Left ventricle myocardium inferior (tissue), 1 donor: ENCODE measurements at regions not wholly inside any gene's neighbourhood (a gene's known extent, or its start where the extent isn't known, plus 50 kb on each side); places are given as distances from the start of the nearest gene placed in this dataset.

Experiments
- DNase-seq: peaks from one replicate; pipeline ENCODE4 v3.0.0-alpha.2; 2020
- H3K27ac ChIP-seq: fragments of 200-600 bp; replicated peaks from 2 replicates; pipeline ENCODE4 v1.8.0; 2021
- H3K27me3 ChIP-seq: fragments of 200-600 bp; 2 replicates; pipeline ENCODE4 v1.8.0; 2021; ENCODE audit warnings: low read depth
- H3K36me3 ChIP-seq: fragments of 200-600 bp; 2 replicates; pipeline ENCODE4 v1.8.0; 2021
- H3K4me1 ChIP-seq: fragments of 200-600 bp; 2 replicates; pipeline ENCODE4 v1.8.0; 2021
- H3K4me3 ChIP-seq: fragments of 200-600 bp; 2 replicates; pipeline ENCODE4 v1.8.0; 2021; ENCODE audit warnings: mild to moderate bottlenecking, moderate library complexity
- H3K9me3 ChIP-seq: fragments of 200-600 bp; replicated peaks from 2 replicates; pipeline ENCODE4 v1.8.0; 2021
- intact Hi-C: fragments of 100-400 bp; cut with micrococcal nuclease; formaldehyde crosslinking; loops from one replicate; pipeline ENCODE4 v1.11.0; 2022
- TF ChIP-seq, protein P1 (sequence below): fragments of 200-600 bp; IDR thresholded peaks from 2 replicates; pipeline ENCODE4 v1.8.0; 2021; ENCODE audit warnings: antibody characterized with exemption, mild to moderate bottlenecking, borderline replicate concordance
- donor health status: DM: no; HTN: yes; CAD: no; lungs with severe emphysema.

DNA sequence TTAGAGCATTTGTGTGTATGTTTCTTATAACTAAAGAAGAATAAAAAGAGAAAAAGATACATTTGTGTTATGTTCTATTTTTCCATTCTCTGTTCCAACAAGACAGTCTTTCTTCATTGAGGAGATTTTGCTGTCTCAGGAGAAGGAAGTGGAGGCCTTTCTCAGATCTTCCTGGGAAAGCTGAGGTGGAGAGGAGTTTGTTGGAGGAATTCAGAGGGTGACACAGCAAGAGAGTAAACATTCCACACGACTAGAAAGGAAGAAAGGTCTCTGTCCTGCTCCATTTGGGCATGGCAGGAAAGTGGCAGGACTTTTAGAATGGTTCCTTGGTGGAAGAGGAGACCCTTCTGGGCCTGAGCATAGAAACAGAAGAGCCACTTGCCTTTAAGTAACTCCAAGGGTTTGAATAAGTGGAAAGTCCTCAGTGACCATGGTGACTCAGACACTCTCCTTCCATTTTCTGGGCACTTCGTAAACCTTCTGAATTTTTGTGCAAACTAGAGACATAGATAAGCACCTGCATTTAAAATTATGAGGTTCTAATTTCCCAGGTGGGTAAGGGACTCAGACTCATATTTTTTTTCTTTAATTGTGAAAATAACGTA, 52.3 kb upstream of the COL5A2 start:
- no peaks in the 10 kb centered on the region for H3K27me3 ChIP-seq
- no peak for DNase-seq
- H3K4me1 ChIP-seq: no peaks in the 10 kb centered on the region

DNA sequence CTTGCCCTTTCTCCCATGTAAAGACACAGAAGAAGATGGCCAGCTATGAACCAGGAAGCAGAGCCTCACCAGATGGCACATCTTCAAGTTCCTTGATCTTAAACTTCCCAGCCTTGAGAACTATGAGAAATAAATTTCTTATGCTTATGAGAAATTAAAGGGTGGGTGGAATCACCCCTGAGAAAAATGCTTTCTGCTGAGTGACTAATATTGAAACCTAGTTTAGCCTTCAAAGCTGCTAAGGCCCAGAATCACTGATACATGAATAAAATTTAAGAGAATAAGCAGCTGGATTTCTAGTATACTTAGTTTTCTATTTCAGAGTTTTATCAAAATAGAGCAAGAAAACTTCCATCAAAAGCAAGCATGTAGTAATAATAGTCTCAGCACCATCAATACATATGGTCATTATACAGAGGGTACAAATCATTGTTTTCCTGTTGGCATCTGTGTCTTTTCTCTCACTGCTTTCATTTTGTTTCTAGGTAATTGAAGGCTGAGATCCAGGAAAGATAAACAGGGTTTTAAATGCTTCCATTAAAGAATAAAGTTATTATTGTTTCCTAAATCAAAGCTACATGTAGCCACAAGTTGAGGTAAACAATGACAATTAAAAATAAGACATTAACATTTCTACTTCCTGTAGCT, 53.3 kb upstream of the COL5A2 start:
- Histone ChIP-seq H3K9me3 (no peaks in the 10 kb centered on the region), H3K36me3 (no peaks in the 10 kb centered on the region), H3K4me3 (no peak overlapping the region), H3K27ac (no peak overlapping the region), H3K27me3 (no peaks in the 10 kb centered on the region), H3K4me1 (no peaks in the 10 kb centered on the region)
- TF ChIP-seq, protein P1, sequence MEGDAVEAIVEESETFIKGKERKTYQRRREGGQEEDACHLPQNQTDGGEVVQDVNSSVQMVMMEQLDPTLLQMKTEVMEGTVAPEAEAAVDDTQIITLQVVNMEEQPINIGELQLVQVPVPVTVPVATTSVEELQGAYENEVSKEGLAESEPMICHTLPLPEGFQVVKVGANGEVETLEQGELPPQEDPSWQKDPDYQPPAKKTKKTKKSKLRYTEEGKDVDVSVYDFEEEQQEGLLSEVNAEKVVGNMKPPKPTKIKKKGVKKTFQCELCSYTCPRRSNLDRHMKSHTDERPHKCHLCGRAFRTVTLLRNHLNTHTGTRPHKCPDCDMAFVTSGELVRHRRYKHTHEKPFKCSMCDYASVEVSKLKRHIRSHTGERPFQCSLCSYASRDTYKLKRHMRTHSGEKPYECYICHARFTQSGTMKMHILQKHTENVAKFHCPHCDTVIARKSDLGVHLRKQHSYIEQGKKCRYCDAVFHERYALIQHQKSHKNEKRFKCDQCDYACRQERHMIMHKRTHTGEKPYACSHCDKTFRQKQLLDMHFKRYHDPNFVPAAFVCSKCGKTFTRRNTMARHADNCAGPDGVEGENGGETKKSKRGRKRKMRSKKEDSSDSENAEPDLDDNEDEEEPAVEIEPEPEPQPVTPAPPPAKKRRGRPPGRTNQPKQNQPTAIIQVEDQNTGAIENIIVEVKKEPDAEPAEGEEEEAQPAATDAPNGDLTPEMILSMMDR: no peak
- intact Hi-C loops: no loop called here
- no peak for DNase-seq

More for the DNA sequence above, 52.3 kb upstream of the COL5A2 start:
- H3K27ac ChIP-seq: no peak overlapping the region
- H3K36me3 ChIP-seq: no peaks in the 10 kb centered on the region
- TF ChIP-seq, protein P1: no peak
- intact Hi-C loops: no loop called here
- no peak overlapping the region for H3K4me3 ChIP-seq
- peaks cover 1% of the 10 kb centered on the region for H3K9me3 ChIP-seq

DNA sequence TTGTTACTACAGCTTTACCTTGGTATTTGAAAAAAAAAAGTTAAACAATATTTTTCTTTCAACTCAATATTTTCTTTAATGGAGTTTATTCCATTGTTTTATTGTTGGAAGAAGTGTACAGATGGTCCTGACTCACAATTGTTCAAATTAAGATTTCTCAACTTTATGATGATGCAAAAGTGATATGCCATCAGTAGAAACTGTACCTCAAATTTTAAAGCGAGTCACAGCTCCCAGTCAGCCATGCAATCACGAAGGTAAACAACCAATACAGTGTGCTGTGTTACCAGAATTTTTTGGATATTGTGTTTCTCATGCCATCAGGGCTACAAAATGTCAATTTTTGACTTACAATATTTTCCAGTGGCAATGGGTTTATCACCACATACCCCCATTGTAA, 54.0 kb upstream of the COL5A2 start:
- TF ChIP-seq, protein P1: no peak
- Histone ChIP-seq H3K9me3 (no peaks in the 10 kb centered on the region), H3K27me3 (no peaks in the 10 kb centered on the region), H3K4me3 (no peak overlapping the region), H3K36me3 (no peaks in the 10 kb centered on the region), H3K27ac (no peak overlapping the region), H3K4me1 (no peaks in the 10 kb centered on the region)
- intact Hi-C loops: no loop called here
- DNase-seq: no peak

DNA sequence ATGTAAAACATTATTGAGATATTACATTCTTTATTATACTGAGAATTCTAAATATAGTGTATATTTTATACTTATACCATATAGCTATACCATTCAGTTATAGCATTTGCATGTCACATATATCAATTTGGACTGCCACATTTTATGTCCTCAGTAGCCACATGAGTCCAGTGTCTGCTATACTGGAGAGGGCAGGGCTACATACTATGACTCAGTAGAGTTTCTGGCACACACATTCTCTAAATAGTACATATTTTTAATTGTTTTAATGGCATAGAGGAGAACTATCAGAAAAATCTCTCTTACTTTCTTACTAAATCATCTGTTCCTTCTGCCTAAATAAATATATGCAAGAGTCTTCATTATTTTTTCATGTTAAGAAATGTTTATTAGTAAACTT, 55.4 kb upstream of the COL5A2 start:
- no peaks in the 10 kb centered on the region for H3K9me3 ChIP-seq
- TF ChIP-seq, protein P1: no peak
- intact Hi-C loops: no loop called here
- H3K27me3 ChIP-seq: no peaks in the 10 kb centered on the region
- no peak overlapping the region for H3K27ac ChIP-seq
- H3K4me3 ChIP-seq: no peak overlapping the region
- no peak for DNase-seq
- H3K36me3 ChIP-seq: no peaks in the 10 kb centered on the region
- no peaks in the 10 kb centered on the region for H3K4me1 ChIP-seq

DNA sequence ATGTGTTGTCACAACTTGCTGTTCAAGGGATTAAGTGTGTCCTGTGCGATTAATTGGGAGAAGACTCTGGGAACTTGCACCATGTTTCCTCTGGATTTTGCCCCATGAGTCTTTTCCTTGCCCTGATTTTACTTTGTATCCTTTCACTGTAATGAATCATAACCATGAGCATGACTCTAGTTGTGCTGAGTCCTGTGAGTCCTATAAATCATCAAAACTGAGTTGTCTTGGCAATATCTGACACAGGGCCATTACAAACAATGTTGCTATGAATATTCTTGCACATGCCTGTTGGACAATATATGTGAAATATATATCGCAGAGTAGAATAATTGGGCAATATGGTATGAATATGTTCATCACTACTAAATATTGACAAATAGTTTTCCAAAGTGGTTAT, 56.5 kb upstream of the COL5A2 start:
- Histone ChIP-seq H3K4me1 (no peaks in the 10 kb centered on the region), H3K4me3 (no peak overlapping the region), H3K27ac (no peak overlapping the region), H3K27me3 (no peaks in the 10 kb centered on the region), H3K9me3 (no peaks in the 10 kb centered on the region), H3K36me3 (no peaks in the 10 kb centered on the region)
- TF ChIP-seq, protein P1: no peak
- intact Hi-C loops: no loop called here
- DNase-seq: no peak
